ENCODE measurements at regions not wholly inside any gene's neighbourhood (a gene's known extent, or its start where the extent isn't known, plus 50 kb on each side); places are given as distances from the start of the nearest gene placed in this dataset.

DNA sequence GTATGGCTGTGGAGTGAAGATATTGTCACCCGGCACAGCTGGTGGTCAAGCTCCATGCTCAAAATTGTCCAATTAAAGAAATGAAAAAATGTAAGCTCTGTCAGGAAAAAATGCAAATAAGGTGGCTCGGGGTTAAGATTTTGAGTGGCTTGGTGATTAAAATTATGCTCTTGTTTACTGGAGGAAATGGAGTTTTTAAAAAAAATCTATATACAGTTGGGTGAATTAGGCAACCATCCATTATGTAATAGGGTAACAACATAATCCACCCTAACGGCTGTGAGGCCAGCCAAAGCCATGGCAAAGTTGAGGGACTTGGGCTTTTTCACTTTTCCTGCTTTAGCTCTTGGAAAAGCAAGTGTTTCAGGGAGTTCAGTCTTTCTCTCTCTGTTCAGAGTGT is 260.8 kb upstream of the HABP2 start:
- Histone ChIP-seq H3K4me2 (ENCODE audit: extremely low read depth, insufficient read depth, low read length) (no peak overlapping the region), H3K36me3 (ENCODE audit: control insufficient read depth, insufficient read depth, low read length) (no peaks in the 10 kb centered on the region), H3K9me3 (ENCODE audit: control insufficient read depth, insufficient read depth, low read depth, low read length) (no peaks in the 10 kb centered on the region), H3K9ac (ENCODE audit: insufficient read depth, low read length) (no peak overlapping the region), H3K4me3 (replicated peaks in 1 of 4; ENCODE audit: control extremely low read depth in 1 of 4, insufficient read depth in 1 of 4, low read depth in 3 of 4, low read length in 4 of 4) (no peak overlapping the region), H3K27me3 (ENCODE audit: control insufficient read depth, insufficient read depth, low read length) (no peaks in the 10 kb centered on the region), H3K4me1 (ENCODE audit: control insufficient read depth, extremely low read depth, insufficient read depth, low read length) (no peaks in the 10 kb centered on the region), H3K27ac (ENCODE audit: insufficient read depth, low read length) (no peak overlapping the region), H3K79me2 (ENCODE audit: control insufficient read depth, insufficient read depth, low read length) (no peaks in the 10 kb centered on the region), H4K20me1 (ENCODE audit: control insufficient read depth, extremely low read depth, insufficient read depth, low read length) (no peaks in the 10 kb centered on the region), H2AFZ (ENCODE audit: low read length) (no peak overlapping the region)
- no peak for DNase-seq (ENCODE audit: low read depth in 2 of 2)
- TF ChIP-seq, protein P1, sequence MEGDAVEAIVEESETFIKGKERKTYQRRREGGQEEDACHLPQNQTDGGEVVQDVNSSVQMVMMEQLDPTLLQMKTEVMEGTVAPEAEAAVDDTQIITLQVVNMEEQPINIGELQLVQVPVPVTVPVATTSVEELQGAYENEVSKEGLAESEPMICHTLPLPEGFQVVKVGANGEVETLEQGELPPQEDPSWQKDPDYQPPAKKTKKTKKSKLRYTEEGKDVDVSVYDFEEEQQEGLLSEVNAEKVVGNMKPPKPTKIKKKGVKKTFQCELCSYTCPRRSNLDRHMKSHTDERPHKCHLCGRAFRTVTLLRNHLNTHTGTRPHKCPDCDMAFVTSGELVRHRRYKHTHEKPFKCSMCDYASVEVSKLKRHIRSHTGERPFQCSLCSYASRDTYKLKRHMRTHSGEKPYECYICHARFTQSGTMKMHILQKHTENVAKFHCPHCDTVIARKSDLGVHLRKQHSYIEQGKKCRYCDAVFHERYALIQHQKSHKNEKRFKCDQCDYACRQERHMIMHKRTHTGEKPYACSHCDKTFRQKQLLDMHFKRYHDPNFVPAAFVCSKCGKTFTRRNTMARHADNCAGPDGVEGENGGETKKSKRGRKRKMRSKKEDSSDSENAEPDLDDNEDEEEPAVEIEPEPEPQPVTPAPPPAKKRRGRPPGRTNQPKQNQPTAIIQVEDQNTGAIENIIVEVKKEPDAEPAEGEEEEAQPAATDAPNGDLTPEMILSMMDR (conservative IDR thresholded peaks at IDR 0.05 in 1 of 2, IDR thresholded peaks at IDR 0.05 in 1 of 2; ENCODE audit: low read depth in 1 of 2, low read length in 2 of 2): no peak
- TF ChIP-seq EZH2 (IDR thresholded peaks at IDR 0.05; ENCODE audit: low read length, missing control alignments): no peak

DNA sequence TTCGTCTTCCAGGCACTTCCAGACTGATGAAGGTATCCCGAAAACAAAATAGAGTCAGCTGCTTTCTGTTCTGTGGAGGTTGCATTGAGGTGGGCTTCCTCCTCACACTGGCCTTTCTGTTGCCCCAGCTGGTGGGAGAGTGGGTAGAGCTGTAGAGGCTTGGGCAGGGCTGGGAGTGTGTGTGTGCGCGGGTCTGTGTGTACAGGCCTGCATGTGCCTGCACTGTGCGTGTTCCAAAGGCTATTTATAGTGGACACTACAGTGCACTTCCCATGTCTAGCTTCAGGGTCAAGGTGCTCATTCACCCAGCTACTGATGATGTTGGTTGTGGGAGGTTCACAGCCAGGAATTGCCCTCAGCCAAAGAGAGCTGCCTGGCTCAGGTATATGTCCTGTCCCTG is 260.1 kb upstream of the HABP2 start:
- H3K27ac ChIP-seq (ENCODE audit: insufficient read depth, low read length): no peak overlapping the region
- DNase-seq (ENCODE audit: low read depth in 2 of 2): no peak
- no peaks in the 10 kb centered on the region for H4K20me1 ChIP-seq (ENCODE audit: control insufficient read depth, extremely low read depth, insufficient read depth, low read length)
- no peak overlapping the region for H2AFZ ChIP-seq (ENCODE audit: low read length)
- no peaks in the 10 kb centered on the region for H3K27me3 ChIP-seq (ENCODE audit: control insufficient read depth, insufficient read depth, low read length)
- no peak overlapping the region for H3K4me2 ChIP-seq (ENCODE audit: extremely low read depth, insufficient read depth, low read length)
- no peaks in the 10 kb centered on the region for H3K9me3 ChIP-seq (ENCODE audit: control insufficient read depth, insufficient read depth, low read depth, low read length)
- no peaks in the 10 kb centered on the region for H3K4me1 ChIP-seq (ENCODE audit: control insufficient read depth, extremely low read depth, insufficient read depth, low read length)
- H3K79me2 ChIP-seq (ENCODE audit: control insufficient read depth, insufficient read depth, low read length): no peaks in the 10 kb centered on the region
- H3K9ac ChIP-seq (ENCODE audit: insufficient read depth, low read length): no peak overlapping the region
- no peak overlapping the region for H3K4me3 ChIP-seq (replicated peaks in 1 of 4; ENCODE audit: control extremely low read depth in 1 of 4, insufficient read depth in 1 of 4, low read depth in 3 of 4, low read length in 4 of 4)
- no peak for TF ChIP-seq EZH2 (IDR thresholded peaks at IDR 0.05; ENCODE audit: low read length, missing control alignments)
- TF ChIP-seq, protein P1 (conservative IDR thresholded peaks at IDR 0.05 in 1 of 2, IDR thresholded peaks at IDR 0.05 in 1 of 2; ENCODE audit: low read depth in 1 of 2, low read length in 2 of 2): no peak
- H3K36me3 ChIP-seq (ENCODE audit: control insufficient read depth, insufficient read depth, low read length): no peaks in the 10 kb centered on the region

DNA sequence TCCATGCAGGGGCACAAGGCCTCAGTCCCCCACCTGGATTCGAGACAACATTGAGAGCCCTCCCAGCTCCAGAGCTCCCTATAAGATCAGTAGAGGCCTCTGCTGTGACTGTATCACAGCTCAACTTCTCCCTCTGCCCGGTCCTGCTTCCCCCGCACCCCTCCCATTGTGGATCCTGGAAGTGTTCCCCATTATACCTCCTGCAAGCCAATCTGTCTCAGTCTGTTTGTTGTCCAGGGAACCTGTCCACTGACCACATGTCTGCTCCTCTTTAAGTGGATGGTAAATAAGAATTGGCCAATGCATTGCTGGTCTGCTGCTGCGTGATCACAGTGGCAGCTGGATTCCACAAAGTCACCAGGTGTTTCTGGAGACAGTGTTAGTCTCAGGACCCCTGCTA is 259.7 kb upstream of the HABP2 start:
- no peak overlapping the region for H2AFZ ChIP-seq (ENCODE audit: low read length)
- H3K4me3 ChIP-seq (replicated peaks in 1 of 4; ENCODE audit: control extremely low read depth in 1 of 4, insufficient read depth in 1 of 4, low read depth in 3 of 4, low read length in 4 of 4): no peak overlapping the region
- DNase-seq (ENCODE audit: low read depth in 2 of 2): no peak
- no peak overlapping the region for H3K27ac ChIP-seq (ENCODE audit: insufficient read depth, low read length)
- no peaks in the 10 kb centered on the region for H4K20me1 ChIP-seq (ENCODE audit: control insufficient read depth, extremely low read depth, insufficient read depth, low read length)
- H3K79me2 ChIP-seq (ENCODE audit: control insufficient read depth, insufficient read depth, low read length): no peaks in the 10 kb centered on the region
- no peaks in the 10 kb centered on the region for H3K27me3 ChIP-seq (ENCODE audit: control insufficient read depth, insufficient read depth, low read length)
- no peak overlapping the region for H3K9ac ChIP-seq (ENCODE audit: insufficient read depth, low read length)
- H3K36me3 ChIP-seq (ENCODE audit: control insufficient read depth, insufficient read depth, low read length): no peaks in the 10 kb centered on the region
- TF ChIP-seq, protein P1 (conservative IDR thresholded peaks at IDR 0.05 in 1 of 2, IDR thresholded peaks at IDR 0.05 in 1 of 2; ENCODE audit: low read depth in 1 of 2, low read length in 2 of 2): no peak
- no peak for TF ChIP-seq EZH2 (IDR thresholded peaks at IDR 0.05; ENCODE audit: low read length, missing control alignments)
- no peak overlapping the region for H3K4me2 ChIP-seq (ENCODE audit: extremely low read depth, insufficient read depth, low read length)
- H3K9me3 ChIP-seq (ENCODE audit: control insufficient read depth, insufficient read depth, low read depth, low read length): no peaks in the 10 kb centered on the region
- H3K4me1 ChIP-seq (ENCODE audit: control insufficient read depth, extremely low read depth, insufficient read depth, low read length): no peaks in the 10 kb centered on the region

All from fibroblast of lung (primary cell).